Right hindlimb (tissue), 1 donor: ENCODE measurements at regions not wholly inside any gene's neighbourhood (a gene's known extent, or its start where the extent isn't known, plus 50 kb on each side); places are given as distances from the start of the nearest gene placed in this dataset.
A peak's percentile ranks its signal among the peaks of the same experiment; 100 is the strongest.
"Not testable (repeated sequence)": the region's sequence is repeated elsewhere in the genome, so short reads cannot be mapped to it uniquely, and the experiment has no call there.

Source experiments
- DNase-seq: peaks from one replicate; pipeline ENCODE4 v3.0.0-alpha.2; 2018

- DNase-seq: not testable (repeated sequence)
Observed at GRCh38 chr12:14215949-14216348, 149.5 kb upstream of the ATF7IP start.

GRCh38 chr12:14216405-14217294, 148.8 kb upstream of the ATF7IP start:
- no peak for DNase-seq

GRCh38 chr12:14219156-14219555, 146.3 kb upstream of the ATF7IP start:
- no peak for DNase-seq

GRCh38 chr12:14219670-14220069, 145.8 kb upstream of the ATF7IP start:
- DNase-seq: not testable (repeated sequence)

- DNase-seq: no peak
Observed at GRCh38 chr12:14225064-14225463, 140.4 kb upstream of the ATF7IP start.

GRCh38 chr12:14235176-14235575, 130.3 kb upstream of the ATF7IP start:
- not testable (repeated sequence) for DNase-seq

GRCh38 chr12:14236641-14237040, 128.8 kb upstream of the ATF7IP start:
- not testable (repeated sequence) for DNase-seq

- no peak for DNase-seq
Observed at GRCh38 chr12:14238221-14238792, 127.2 kb upstream of the ATF7IP start.

GRCh38 chr12:14239350-14239934, 126.0 kb upstream of the ATF7IP start:
- DNase-seq: peak; percentile 35

GRCh38 chr12:14239935-14240872, 125.3 kb upstream of the ATF7IP start:
- DNase-seq: no peak

GRCh38 chr12:14240873-14241220, 124.6 kb upstream of the ATF7IP start:
- DNase-seq: no peak

GRCh38 chr12:14242825-14243224, 122.7 kb upstream of the ATF7IP start:
- not testable (repeated sequence) for DNase-seq

- DNase-seq: no peak
Observed at GRCh38 chr12:14243941-14244340, 121.5 kb upstream of the ATF7IP start.

GRCh38 chr12:14244876-14245669, 120.4 kb upstream of the ATF7IP start:
- DNase-seq: no peak

GRCh38 chr12:14247166-14247565, 118.3 kb upstream of the ATF7IP start:
- no peak for DNase-seq

- no peak for DNase-seq
Observed at GRCh38 chr12:14249368-14249767, 116.1 kb upstream of the ATF7IP start.

GRCh38 chr12:14252697-14253096, 112.8 kb upstream of the ATF7IP start:
- no peak for DNase-seq

GRCh38 chr12:14253496-14253895, 112.0 kb upstream of the ATF7IP start:
- no peak for DNase-seq

GRCh38 chr12:14254781-14255180, 110.7 kb upstream of the ATF7IP start:
- DNase-seq: no peak

GRCh38 chr12:14256121-14256520, 109.4 kb upstream of the ATF7IP start:
- no peak for DNase-seq

GRCh38 chr12:14256555-14257169, 108.8 kb upstream of the ATF7IP start:
- peak; percentile 66 for DNase-seq

GRCh38 chr12:14257303-14257733, 108.2 kb upstream of the ATF7IP start:
- DNase-seq: no peak
